ENCODE measurements at regions not wholly inside any gene's neighbourhood (a gene's known extent, or its start where the extent isn't known, plus 50 kb on each side); places are given as distances from the start of the nearest gene placed in this dataset.

DNA sequence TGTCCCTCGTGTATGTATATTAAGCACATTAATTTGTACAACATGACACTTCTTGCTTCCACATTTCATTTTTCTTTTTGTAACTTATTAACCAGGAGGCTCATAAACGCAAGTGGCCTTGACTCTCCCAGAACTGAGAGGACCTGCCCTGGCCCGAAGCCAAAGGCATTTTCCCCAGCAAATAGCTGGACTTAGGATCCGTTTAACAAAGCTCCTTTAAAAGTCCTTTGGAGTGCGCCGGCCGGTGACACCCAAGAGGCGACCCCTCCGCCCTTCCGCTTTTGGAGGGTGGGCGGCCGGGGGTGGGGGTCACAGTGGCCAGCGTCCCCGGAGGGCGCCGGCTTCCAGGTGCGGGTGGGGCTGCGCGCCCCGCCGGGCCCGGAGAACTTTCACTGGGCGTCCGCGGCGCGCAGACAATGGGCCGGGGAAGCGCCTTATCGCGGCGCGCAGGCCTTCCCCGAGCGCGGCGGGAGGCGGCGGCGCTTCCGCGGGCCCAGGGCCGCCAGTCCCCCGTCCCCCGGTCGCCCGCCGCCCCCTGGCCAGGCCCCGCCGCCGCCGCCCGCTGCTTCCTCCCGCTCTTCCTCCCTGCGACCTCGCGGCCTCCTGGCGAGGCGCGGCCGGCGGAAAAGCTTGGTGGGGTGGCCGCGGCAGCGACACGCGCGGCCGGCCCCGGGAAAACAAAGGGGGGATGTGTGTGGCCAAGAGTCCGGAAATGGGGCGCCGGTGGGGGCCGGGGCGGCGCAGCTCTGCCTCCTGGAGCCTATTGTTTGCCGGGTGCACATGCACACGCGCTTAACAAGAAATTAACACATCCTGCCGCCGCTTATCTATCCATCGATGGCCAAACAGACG is 613.4 kb downstream of the MCTP2 start:
- Histone ChIP-seq H3K79me2 (ENCODE audit: control insufficient read depth, low read length) (no peaks in the 10 kb centered on the region), H4K20me1 (ENCODE audit: control insufficient read depth, insufficient read depth, low read depth, low read length) (no peaks in the 10 kb centered on the region), H3F3A (ENCODE audit: control insufficient read depth, insufficient read depth) (no peaks in the 10 kb centered on the region), H3K4me1 (ENCODE audit: control insufficient read depth, low read length) (no peaks in the 10 kb centered on the region), H3K27ac (ENCODE audit: low read depth, low read length) (no peak overlapping the region), H3K4me3 (ENCODE audit: low read length) (no peak overlapping the region), H3K27me3 (ENCODE audit: control insufficient read depth, low read length) (no peaks in the 10 kb centered on the region; the same call in 1 of the 2 replicates), H3K4me2 (ENCODE audit: low read length) (peak overlapping the region; percentile 2; the same call in 1 of the 2 replicates), H3K9me2 (replicated peaks; ENCODE audit: control insufficient read depth, low read length) (no peaks in the 10 kb centered on the region), H3K36me3 (ENCODE audit: control insufficient read depth, low read length) (no peaks in the 10 kb centered on the region), H3K9me3 (ENCODE audit: control insufficient read depth, insufficient read depth, low read length) (no peaks in the 10 kb centered on the region)
- TF ChIP-seq EZH2phosphoT487 (IDR thresholded peaks at IDR 0.05; ENCODE audit: borderline replicate concordance, low read length): no peak
- TF ChIP-seq, protein P1, sequence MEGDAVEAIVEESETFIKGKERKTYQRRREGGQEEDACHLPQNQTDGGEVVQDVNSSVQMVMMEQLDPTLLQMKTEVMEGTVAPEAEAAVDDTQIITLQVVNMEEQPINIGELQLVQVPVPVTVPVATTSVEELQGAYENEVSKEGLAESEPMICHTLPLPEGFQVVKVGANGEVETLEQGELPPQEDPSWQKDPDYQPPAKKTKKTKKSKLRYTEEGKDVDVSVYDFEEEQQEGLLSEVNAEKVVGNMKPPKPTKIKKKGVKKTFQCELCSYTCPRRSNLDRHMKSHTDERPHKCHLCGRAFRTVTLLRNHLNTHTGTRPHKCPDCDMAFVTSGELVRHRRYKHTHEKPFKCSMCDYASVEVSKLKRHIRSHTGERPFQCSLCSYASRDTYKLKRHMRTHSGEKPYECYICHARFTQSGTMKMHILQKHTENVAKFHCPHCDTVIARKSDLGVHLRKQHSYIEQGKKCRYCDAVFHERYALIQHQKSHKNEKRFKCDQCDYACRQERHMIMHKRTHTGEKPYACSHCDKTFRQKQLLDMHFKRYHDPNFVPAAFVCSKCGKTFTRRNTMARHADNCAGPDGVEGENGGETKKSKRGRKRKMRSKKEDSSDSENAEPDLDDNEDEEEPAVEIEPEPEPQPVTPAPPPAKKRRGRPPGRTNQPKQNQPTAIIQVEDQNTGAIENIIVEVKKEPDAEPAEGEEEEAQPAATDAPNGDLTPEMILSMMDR (IDR thresholded peaks at IDR 0.05; ENCODE audit: low read depth, low read length, poor library complexity, severe bottlenecking): no peak

DNA sequence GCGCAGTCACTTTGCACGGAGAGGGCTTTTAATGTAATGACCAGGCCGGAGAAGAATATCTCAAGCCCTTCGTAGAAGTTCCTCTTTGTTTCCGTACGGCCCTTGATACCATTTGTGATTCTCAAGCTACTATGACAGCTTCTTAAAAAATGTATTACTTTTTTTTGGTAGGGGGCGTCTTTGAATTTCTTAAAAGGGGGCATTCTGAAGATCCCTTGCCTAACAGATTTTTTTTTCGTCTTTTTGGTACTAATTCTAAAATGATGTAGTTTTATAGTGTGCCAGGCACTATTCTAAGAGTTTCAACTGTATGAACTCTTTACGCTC is 614.0 kb downstream of the MCTP2 start:
- Histone ChIP-seq H3F3A (ENCODE audit: control insufficient read depth, insufficient read depth) (no peaks in the 10 kb centered on the region), H3K4me3 (ENCODE audit: low read length) (no peak overlapping the region), H3K27me3 (ENCODE audit: control insufficient read depth, low read length) (no peaks in the 10 kb centered on the region; the same call in 1 of the 2 replicates), H3K9me2 (replicated peaks; ENCODE audit: control insufficient read depth, low read length) (no peaks in the 10 kb centered on the region), H3K4me2 (ENCODE audit: low read length) (peak overlapping the region; percentile 2; the same call in 1 of the 2 replicates), H3K36me3 (ENCODE audit: control insufficient read depth, low read length) (no peaks in the 10 kb centered on the region), H4K20me1 (ENCODE audit: control insufficient read depth, insufficient read depth, low read depth, low read length) (no peaks in the 10 kb centered on the region), H3K79me2 (ENCODE audit: control insufficient read depth, low read length) (no peaks in the 10 kb centered on the region), H3K9me3 (ENCODE audit: control insufficient read depth, insufficient read depth, low read length) (no peaks in the 10 kb centered on the region), H3K4me1 (ENCODE audit: control insufficient read depth, low read length) (no peaks in the 10 kb centered on the region), H3K27ac (ENCODE audit: low read depth, low read length) (no peak overlapping the region)
- TF ChIP-seq EZH2phosphoT487 (IDR thresholded peaks at IDR 0.05; ENCODE audit: borderline replicate concordance, low read length): no peak
- TF ChIP-seq, protein P1 (IDR thresholded peaks at IDR 0.05; ENCODE audit: low read depth, low read length, poor library complexity, severe bottlenecking): no peak

DNA sequence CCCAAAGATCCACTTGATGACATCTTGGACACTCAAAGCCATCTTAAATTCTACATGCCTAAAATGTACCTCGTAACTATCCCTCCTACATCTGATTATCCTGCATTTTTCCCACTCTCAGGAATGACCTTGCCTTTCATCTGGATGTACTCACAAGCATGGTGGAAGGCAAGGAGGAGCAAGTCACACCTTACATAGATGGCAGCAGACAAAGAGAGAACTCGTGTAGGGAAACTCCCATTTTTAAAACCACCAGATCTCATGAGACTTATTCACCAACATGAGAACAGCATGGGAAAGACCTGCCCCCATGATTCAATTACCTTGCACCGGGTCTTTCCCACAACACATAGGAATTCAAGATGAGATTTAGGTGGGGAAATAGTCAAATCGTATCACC is 616.0 kb downstream of the MCTP2 start:
- H3K9me2 ChIP-seq (replicated peaks; ENCODE audit: control insufficient read depth, low read length): no peaks in the 10 kb centered on the region
- H3K27me3 ChIP-seq (ENCODE audit: control insufficient read depth, low read length): no peaks in the 10 kb centered on the region; the same call in 1 of the 2 replicates
- no peaks in the 10 kb centered on the region for H3K9me3 ChIP-seq (ENCODE audit: control insufficient read depth, insufficient read depth, low read length)
- H4K20me1 ChIP-seq (ENCODE audit: control insufficient read depth, insufficient read depth, low read depth, low read length): no peaks in the 10 kb centered on the region
- no peaks in the 10 kb centered on the region for H3K4me1 ChIP-seq (ENCODE audit: control insufficient read depth, low read length)
- no peak overlapping the region for H3K27ac ChIP-seq (ENCODE audit: low read depth, low read length)
- H3K36me3 ChIP-seq (ENCODE audit: control insufficient read depth, low read length): no peaks in the 10 kb centered on the region
- no peak overlapping the region for H3K4me3 ChIP-seq (ENCODE audit: low read length)
- H3K79me2 ChIP-seq (ENCODE audit: control insufficient read depth, low read length): no peaks in the 10 kb centered on the region
- no peaks in the 10 kb centered on the region for H3F3A ChIP-seq (ENCODE audit: control insufficient read depth, insufficient read depth)
- H3K4me2 ChIP-seq (ENCODE audit: low read length): no peak overlapping the region
- TF ChIP-seq EZH2phosphoT487 (IDR thresholded peaks at IDR 0.05; ENCODE audit: borderline replicate concordance, low read length): no peak
- TF ChIP-seq, protein P1 (IDR thresholded peaks at IDR 0.05; ENCODE audit: low read depth, low read length, poor library complexity, severe bottlenecking): no peak

All from DOHH2 (cell line).